Type B pancreatic cell (in vitro differentiated cells): ENCODE measurements at regions not wholly inside any gene's neighbourhood (a gene's known extent, or its start where the extent isn't known, plus 50 kb on each side); places are given as distances from the start of the nearest gene placed in this dataset.

Experiments
- DNase-seq: peaks from one replicate; pipeline ENCODE4 v3.0.0; 2021; ENCODE audit warnings: mixed read lengths; ENCODE audit not compliant: unreplicated experiment; ENCODE audit errors: extremely low spot score
- H3K27ac Mint-ChIP-seq: 2 replicates; pipeline ENCODE4 v1.8.0; 2021; ENCODE audit warnings: mild to moderate bottlenecking, mixed read lengths
- H3K27me3 Mint-ChIP-seq: 2 replicates; pipeline ENCODE4 v1.8.0; 2021; ENCODE audit warnings: mixed read lengths
- H3K36me3 Mint-ChIP-seq: 2 replicates; pipeline ENCODE4 v1.8.0; 2021; ENCODE audit warnings: mixed read lengths
- H3K4me1 Mint-ChIP-seq: one replicate; pipeline ENCODE4 v1.8.0; 2021; ENCODE audit warnings: mixed read lengths; ENCODE audit not compliant: unreplicated experiment
- H3K4me3 Mint-ChIP-seq: 2 replicates; pipeline ENCODE4 v1.8.0; 2021; ENCODE audit warnings: mild to moderate bottlenecking, mixed read lengths
- H3K9me3 Mint-ChIP-seq: 2 replicates; pipeline ENCODE4 v1.8.0; 2021; ENCODE audit warnings: mixed read lengths
- CTCF ChIP-seq: fragments of 200-600 bp; sonication (generic); conservative IDR thresholded peaks from 2 replicates; pipeline ENCODE4 v1.5.0; 2021; ENCODE audit warnings: antibody characterized with exemption, mild to moderate bottlenecking

DNA sequence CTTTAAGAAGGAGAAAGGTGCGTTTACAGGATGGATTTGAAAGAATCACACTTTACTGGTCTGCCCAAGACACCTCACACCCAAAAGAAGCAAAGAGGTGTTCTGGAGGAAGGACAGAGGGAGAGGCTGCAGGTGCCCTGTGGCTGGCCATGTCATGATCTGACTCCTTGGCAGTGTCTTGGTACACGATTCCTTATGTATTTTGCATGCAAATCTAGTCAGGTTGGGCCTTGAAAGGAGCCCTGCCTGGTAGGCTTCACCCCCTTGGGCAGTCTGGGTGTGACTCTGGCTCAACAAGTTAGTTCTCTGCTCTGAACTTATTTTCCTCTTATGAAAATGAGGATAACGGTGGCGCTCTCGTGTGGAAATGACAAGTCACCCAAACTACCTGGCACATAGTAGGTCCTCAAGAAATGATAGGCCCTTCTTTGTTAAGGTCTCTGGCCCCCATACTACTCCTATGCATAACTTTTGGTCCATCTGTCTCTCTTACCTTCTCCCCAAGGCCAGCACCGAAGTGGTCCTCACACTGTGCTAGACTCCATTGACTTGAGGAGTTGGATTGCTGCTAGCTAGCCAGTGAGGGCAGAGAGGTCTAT lies 212.5 kb downstream of the SEMA6A start:
- no peaks in the 10 kb centered on the region for H3K9me3 Mint-ChIP-seq
- peak overlapping the region; percentile 10 for H3K27ac Mint-ChIP-seq
- no peak for DNase-seq
- no peak for TF ChIP-seq CTCF
- no peaks in the 10 kb centered on the region for H3K36me3 Mint-ChIP-seq
- H3K4me3 Mint-ChIP-seq, result peak overlapping the region; percentile 84
- peaks cover 14% of the 10 kb centered on the region for H3K4me1 Mint-ChIP-seq
- H3K27me3 Mint-ChIP-seq, result peaks cover 21% of the 10 kb centered on the region

DNA sequence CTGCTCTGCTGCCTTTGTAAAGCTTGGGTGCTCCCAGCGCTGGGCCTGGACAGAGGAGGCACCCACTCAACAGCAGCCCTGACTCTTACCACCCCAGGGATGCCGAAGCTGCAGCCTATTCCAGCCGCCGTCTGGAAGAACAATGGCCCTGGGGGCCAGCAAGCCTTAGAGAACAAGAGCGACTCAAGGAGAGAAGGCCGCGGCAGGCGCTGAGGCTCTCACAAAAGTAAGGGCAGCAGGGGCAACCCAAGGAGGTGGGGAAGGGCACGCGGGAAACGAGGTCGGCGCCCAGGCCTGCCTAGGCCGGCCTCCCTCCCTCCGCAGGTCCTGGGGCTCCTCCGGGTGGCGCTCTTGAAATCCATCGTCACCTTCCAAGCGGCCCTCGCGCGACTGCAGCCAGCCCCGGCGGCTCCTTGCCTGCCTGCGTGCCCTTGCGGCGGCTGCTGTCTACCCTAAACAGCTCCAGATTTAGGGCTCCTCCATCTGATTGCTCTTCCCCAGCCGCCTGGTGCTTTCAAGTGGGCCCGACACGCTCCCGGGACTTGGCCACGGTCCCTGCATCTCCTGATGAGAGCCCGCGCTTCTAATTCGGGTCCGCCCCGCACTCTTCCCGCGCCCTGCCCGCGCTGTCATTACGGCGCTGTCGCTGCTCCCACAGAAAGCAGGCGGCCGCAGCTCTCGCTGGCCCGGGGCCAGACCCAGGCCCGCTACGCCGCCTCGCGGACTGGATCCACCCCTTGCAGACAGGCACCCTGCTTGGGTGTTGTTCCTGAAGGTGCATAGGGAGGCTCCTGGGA lies 213.3 kb downstream of the SEMA6A start:
- H3K36me3 Mint-ChIP-seq, result no peaks in the 10 kb centered on the region
- H3K4me3 Mint-ChIP-seq, result peak overlapping the region; percentile 84
- no peaks in the 10 kb centered on the region for H3K9me3 Mint-ChIP-seq
- no peak overlapping the region for H3K27ac Mint-ChIP-seq
- TF ChIP-seq CTCF, result peak; percentile 46
- H3K27me3 Mint-ChIP-seq, result peaks cover 21% of the 10 kb centered on the region
- H3K4me1 Mint-ChIP-seq, result peaks cover 14% of the 10 kb centered on the region
- no peak for DNase-seq

- Mint-ChIP-seq H3K4me3 (no peak overlapping the region), H3K4me1 (peaks cover 13% of the 10 kb centered on the region), H3K27me3 (peaks cover 21% of the 10 kb centered on the region), H3K36me3 (no peaks in the 10 kb centered on the region), H3K9me3 (peaks cover 8% of the 10 kb centered on the region), H3K27ac (no peak overlapping the region)
- no peak for TF ChIP-seq CTCF
- no peak for DNase-seq
Observed at GRCh38 chr5:116360008-116360853, 214.4 kb downstream of the SEMA6A start.

- TF ChIP-seq CTCF, result no peak
- no peak for DNase-seq
- peaks cover 21% of the 10 kb centered on the region for H3K27me3 Mint-ChIP-seq
- H3K4me3 Mint-ChIP-seq, result no peak overlapping the region
- H3K36me3 Mint-ChIP-seq, result no peaks in the 10 kb centered on the region
- H3K4me1 Mint-ChIP-seq, result peaks cover 10% of the 10 kb centered on the region
- peaks cover 13% of the 10 kb centered on the region for H3K9me3 Mint-ChIP-seq
- no peak overlapping the region for H3K27ac Mint-ChIP-seq
Observed at GRCh38 chr5:116359592-116359991, 215.0 kb downstream of the SEMA6A start.

DNA sequence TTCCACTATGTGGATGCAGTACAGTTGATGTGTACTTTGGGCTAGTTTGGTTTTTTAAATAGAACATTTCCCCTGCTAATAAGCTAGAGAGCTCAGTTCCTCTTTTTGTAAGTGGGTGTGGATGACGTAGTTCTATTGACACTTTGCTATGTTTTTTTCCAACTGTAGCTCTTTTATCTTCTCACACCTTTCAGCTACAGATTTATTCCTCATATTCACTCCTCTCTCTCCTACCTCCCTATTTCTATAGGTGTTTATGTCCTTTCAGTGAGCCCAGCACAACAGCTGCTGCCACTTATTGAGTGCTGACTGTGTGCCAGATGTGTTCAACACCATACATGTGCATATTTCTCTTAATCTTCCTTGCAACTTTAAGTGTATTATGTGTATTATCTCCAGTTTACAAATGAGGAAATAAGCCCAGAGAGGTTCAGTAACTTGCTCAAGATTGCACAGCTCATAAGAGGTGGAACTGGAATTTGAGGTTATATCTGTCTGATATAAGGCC lies 215.7 kb downstream of the SEMA6A start:
- Mint-ChIP-seq H3K9me3 (peaks cover 15% of the 10 kb centered on the region), H3K27me3 (peaks cover 21% of the 10 kb centered on the region), H3K4me3 (no peak overlapping the region), H3K4me1 (peaks cover 10% of the 10 kb centered on the region), H3K27ac (no peak overlapping the region), H3K36me3 (peaks cover 2% of the 10 kb centered on the region)
- DNase-seq, result no peak
- TF ChIP-seq CTCF, result no peak
